IMR-90 (cell line): ENCODE measurements at regions not wholly inside any gene's neighbourhood (a gene's known extent, or its start where the extent isn't known, plus 50 kb on each side); places are given as distances from the start of the nearest gene placed in this dataset.

ENCODE experiments used
- CHD1 ChIP-seq: IDR thresholded peaks from 2 replicates; pipeline ENCODE4 v1.6.1; 2012; ENCODE audit warnings: low read depth, low read length, improper control_type of control experiment
- MAFK ChIP-seq: IDR thresholded peaks from 2 replicates; pipeline ENCODE4 v1.6.1; 2012; ENCODE audit warnings: low read depth, low read length, improper control_type of control experiment
- MXI1 ChIP-seq: IDR thresholded peaks from 2 replicates; pipeline ENCODE4 v1.6.1; 2012; ENCODE audit warnings: low read depth, mild to moderate bottlenecking, low read length, moderate library complexity, borderline replicate concordance
- NFE2L2 ChIP-seq: fragments of 150-350 bp; IDR thresholded peaks from 2 replicates; pipeline ENCODE4 v1.6.1; 2016; ENCODE audit warnings: low read depth, mild to moderate bottlenecking, low read length
- RCOR1 ChIP-seq: IDR thresholded peaks from 2 replicates; pipeline ENCODE4 v1.6.1; 2012; ENCODE audit warnings: mild to moderate bottlenecking, low read length, improper control_type of control experiment; ENCODE audit not compliant: insufficient replicate concordance
- TF ChIP-seq, protein P1 (sequence below): conservative IDR thresholded peaks from 2 replicates; pipeline ENCODE4 v1.5.1; 2012; ENCODE audit warnings: mild to moderate bottlenecking, low read depth, low read length, improper control_type of control experiment
- TF ChIP-seq, protein P2 (sequence below): fragments of 150-350 bp; IDR thresholded peaks from 2 replicates; pipeline ENCODE4 v1.6.1; 2016; ENCODE audit warnings: low read depth, mild to moderate bottlenecking, low read length, moderate library complexity, borderline replicate concordance

DNA sequence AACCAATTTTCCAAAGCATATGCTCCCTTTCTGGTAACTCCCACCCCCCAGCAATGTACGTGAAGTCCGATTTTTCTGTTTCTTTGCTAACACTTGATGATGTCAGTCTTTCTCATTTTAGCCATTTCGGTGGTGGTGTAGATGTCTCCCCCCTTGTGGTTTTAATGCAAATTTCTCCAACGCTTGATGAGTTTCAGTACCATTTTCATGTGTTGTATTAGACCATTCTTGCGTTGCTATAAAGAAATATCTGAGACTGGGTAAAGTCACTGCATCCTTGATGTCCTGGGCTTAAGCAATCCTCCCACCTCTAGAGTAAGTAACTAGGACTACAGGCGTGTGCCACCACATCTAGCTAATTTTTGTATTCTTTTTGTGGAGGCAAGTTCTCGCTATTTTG, 148.4 kb upstream of the VCX3A start:
- TF ChIP-seq, protein P1, sequence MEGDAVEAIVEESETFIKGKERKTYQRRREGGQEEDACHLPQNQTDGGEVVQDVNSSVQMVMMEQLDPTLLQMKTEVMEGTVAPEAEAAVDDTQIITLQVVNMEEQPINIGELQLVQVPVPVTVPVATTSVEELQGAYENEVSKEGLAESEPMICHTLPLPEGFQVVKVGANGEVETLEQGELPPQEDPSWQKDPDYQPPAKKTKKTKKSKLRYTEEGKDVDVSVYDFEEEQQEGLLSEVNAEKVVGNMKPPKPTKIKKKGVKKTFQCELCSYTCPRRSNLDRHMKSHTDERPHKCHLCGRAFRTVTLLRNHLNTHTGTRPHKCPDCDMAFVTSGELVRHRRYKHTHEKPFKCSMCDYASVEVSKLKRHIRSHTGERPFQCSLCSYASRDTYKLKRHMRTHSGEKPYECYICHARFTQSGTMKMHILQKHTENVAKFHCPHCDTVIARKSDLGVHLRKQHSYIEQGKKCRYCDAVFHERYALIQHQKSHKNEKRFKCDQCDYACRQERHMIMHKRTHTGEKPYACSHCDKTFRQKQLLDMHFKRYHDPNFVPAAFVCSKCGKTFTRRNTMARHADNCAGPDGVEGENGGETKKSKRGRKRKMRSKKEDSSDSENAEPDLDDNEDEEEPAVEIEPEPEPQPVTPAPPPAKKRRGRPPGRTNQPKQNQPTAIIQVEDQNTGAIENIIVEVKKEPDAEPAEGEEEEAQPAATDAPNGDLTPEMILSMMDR: no peak
- TF ChIP-seq CHD1 (no peak), NFE2L2 (no peak), RCOR1 (no peak), MAFK (no peak), MXI1 (no peak)
- TF ChIP-seq, protein P2, sequence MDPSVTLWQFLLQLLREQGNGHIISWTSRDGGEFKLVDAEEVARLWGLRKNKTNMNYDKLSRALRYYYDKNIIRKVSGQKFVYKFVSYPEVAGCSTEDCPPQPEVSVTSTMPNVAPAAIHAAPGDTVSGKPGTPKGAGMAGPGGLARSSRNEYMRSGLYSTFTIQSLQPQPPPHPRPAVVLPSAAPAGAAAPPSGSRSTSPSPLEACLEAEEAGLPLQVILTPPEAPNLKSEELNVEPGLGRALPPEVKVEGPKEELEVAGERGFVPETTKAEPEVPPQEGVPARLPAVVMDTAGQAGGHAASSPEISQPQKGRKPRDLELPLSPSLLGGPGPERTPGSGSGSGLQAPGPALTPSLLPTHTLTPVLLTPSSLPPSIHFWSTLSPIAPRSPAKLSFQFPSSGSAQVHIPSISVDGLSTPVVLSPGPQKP: no peak
